Sigmoid colon (tissue), 6 donors: ENCODE measurements at regions not wholly inside any gene's neighbourhood (a gene's known extent, or its start where the extent isn't known, plus 50 kb on each side); places are given as distances from the start of the nearest gene placed in this dataset.
A peak's percentile ranks its signal among the peaks of the same experiment; 100 is the strongest.

Source experiments
- DNase-seq: peaks from one replicate; pipeline ENCODE4 v3.0.0-alpha.2; 2019
- H3K27ac ChIP-seq, 4 donors: fragments of 200-600 bp; sonication (generic); one replicate each; pipeline ENCODE4 v1.5.1; 2016 to 2019; ENCODE audit warnings: mild to moderate bottlenecking in 1 of 4
- H3K27me3 ChIP-seq, 3 donors: fragments of 200-600 bp; sonication (generic); one replicate each; pipeline ENCODE4 v1.5.1; 2019; ENCODE audit warnings: mild to moderate bottlenecking in 1 of 3
- H3K36me3 ChIP-seq, 4 donors: fragments of 200-600 bp; sonication (generic); one replicate each; pipeline ENCODE4 v1.5.1; 2016 to 2019
- H3K4me1 ChIP-seq, 4 donors: fragments of 200-600 bp; sonication (generic); one replicate each; pipeline ENCODE4 v1.5.1; 2017 to 2019
- H3K4me3 ChIP-seq, 4 donors: fragments of 200-600 bp; sonication (generic); one replicate each; pipeline ENCODE4 v1.5.1; 2017 to 2019; ENCODE audit warnings: mild to moderate bottlenecking in 2 of 4, moderate library complexity in 1 of 4
- H3K9me3 ChIP-seq, 4 donors: fragments of 200-600 bp in 3 of 4; sonication (generic) in 3 of 4; one replicate each; pipeline versions ENCODE4 v1.5.1 to v1.6.1; 2013 to 2019
- EP300 ChIP-seq, 4 donors: sonication (generic); formaldehyde crosslinking; IDR thresholded peaks; one replicate each; pipeline ENCODE4 v1.6.1; 2017; ENCODE audit warnings: antibody characterized with exemption in 4 of 4
- POLR2A ChIP-seq, 2 donors: fragments of 450-650 bp; IDR thresholded peaks; one replicate each; pipeline ENCODE4 v1.6.1; 2016; ENCODE audit warnings: antibody characterized with exemption in 2 of 2, mild to moderate bottlenecking in 2 of 2, moderate library complexity in 2 of 2
- POLR2AphosphoS5 ChIP-seq, 4 donors: sonication (generic); formaldehyde crosslinking; IDR thresholded peaks; one replicate each; pipeline ENCODE4 v1.6.1; 2017; ENCODE audit warnings: antibody characterized with exemption in 4 of 4
- WGBS, 2 donors: extraction: QIAGEN DNeasy Blood & Tissue Kit; methylation state at CpG; one replicate each; pipeline ENCODE4 v1.1.7; 2013; 5-methylcytosine and 5-hydroxymethylcytosine counted together
- intact Hi-C: fragments of 100-400 bp; cut with DNase I; formaldehyde crosslinking; loops from one replicate; pipeline ENCODE4 v1.15.1; 2023
- TF ChIP-seq, protein P1 (sequence below), 4 experiments: fragments of 450-650 bp in 3 of 4; fragments of 200-600 bp in 1 of 4; IDR thresholded peaks; one replicate each; pipeline ENCODE4 v1.5.1; 2016 to 2019; ENCODE audit warnings: antibody characterized with exemption in 4 of 4, mild to moderate bottlenecking in 3 of 4, moderate library complexity in 2 of 4
- donor health status: healthy with polysubstance abuse.
- donor health status: healthy.

DNA sequence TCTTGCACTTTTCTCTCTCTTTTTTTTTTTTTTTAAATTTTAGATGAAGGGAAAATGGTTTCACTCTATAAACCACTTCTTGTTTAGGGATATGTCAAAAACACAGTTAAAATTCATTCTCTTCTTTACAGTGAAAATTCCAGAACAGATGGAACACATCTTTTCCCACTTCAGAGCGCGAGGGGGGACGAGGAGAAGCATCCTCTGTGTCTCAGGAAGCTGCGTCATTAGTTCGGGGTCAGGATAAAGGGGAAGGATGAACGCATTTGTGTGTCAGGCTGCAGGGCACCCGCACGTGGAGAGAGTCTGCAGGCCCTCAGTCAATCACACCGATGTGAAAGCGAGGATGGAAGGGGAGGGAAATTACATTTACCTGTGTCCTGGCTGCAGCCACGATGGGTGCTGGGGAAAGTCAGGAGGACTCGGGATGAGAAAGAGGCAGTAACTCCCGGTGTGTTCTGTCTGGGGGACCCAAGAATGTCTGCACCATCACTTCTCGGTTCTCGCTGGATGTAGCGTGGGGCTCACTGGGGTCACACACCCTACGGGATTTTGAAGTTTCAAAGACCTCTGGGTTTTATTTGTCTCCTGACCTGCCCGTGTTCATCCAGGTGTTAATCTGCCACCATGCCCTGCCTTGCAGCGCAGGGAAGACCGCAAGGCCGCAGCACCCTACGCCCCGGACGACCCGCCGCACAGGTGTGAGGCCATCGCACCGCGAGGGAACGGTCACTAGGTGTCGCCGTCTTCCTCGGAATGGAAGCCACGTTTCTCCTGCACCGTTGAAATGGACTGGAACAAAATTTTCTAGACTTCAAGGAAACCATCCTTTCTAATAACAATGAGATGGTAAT is 66.7 kb upstream of the PITRM1 start:
- WGBS, 2 donors = 35 to 36% methylated on average over 35 of the region's 35 CpGs
- peak; percentile 86 for DNase-seq
- Histone ChIP-seq H3K4me3 (no peak overlapping the region), H3K27me3 (no peaks in the 10 kb centered on the region), H3K9me3 (no peaks in the 10 kb centered on the region), H3K36me3 (no peaks in the 10 kb centered on the region), H3K4me1 (peaks cover 0 to 17% (median 3%) of the 10 kb centered on the region in 4 donors), H3K27ac (peak overlapping the region in 3 of 4 donors; percentile 2 to 52 (median 38))
- intact Hi-C loops = loop anchor here (2.0 to 10.0 kb wide), 5 partner anchors 42 to 1528 kb away; no protein-coding TSS in a partner anchor
- TF ChIP-seq POLR2A (IDR thresholded peaks at IDR 0.05) = no peak
- peak in 2 of 4 donors; percentile 17 to 37 for TF ChIP-seq POLR2AphosphoS5 (IDR thresholded peaks at IDR 0.05)
- TF ChIP-seq, protein P1, sequence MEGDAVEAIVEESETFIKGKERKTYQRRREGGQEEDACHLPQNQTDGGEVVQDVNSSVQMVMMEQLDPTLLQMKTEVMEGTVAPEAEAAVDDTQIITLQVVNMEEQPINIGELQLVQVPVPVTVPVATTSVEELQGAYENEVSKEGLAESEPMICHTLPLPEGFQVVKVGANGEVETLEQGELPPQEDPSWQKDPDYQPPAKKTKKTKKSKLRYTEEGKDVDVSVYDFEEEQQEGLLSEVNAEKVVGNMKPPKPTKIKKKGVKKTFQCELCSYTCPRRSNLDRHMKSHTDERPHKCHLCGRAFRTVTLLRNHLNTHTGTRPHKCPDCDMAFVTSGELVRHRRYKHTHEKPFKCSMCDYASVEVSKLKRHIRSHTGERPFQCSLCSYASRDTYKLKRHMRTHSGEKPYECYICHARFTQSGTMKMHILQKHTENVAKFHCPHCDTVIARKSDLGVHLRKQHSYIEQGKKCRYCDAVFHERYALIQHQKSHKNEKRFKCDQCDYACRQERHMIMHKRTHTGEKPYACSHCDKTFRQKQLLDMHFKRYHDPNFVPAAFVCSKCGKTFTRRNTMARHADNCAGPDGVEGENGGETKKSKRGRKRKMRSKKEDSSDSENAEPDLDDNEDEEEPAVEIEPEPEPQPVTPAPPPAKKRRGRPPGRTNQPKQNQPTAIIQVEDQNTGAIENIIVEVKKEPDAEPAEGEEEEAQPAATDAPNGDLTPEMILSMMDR (IDR thresholded peaks at IDR 0.05) = peak; percentile 81 to 93 (median 90)

DNA sequence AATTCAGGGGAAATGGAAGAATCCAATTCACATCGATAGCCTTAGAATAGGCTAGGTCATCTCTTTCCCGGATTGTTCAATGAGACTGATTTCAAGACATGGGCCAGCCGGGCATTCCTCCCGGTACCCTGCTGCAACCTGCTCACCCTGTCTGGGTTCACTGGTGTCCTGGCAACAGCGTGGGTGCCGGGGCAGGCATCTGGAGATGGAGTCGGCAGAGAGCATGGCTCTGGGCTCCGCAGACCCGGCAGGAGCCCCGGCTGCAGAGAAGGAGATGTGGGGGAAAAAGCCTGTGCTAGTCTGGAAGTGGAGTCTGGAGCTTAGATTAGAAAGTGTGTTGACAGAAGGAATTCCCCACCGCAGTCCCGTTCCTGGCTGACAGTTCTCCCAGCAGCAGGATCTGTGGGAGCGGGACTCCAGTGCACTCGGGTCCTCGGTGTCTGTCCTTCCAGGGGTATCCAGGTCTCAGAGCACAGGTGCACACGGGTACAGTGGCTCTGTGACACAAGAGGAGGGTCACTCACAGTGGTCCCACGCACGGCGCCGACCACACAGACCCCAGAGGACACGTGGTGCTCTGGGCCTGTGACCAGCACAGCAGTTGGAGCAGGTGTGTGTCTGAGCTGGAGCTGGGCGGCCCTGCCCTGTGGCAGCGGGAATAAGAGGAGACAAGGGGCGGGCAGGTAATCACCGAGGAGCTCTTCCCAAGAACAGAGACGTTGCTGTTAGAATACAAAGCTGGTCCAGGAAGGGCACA is 65.7 kb upstream of the PITRM1 start:
- WGBS, 2 donors = 81 to 82% methylated on average over 26 of the region's 26 CpGs
- no peak for TF ChIP-seq POLR2AphosphoS5 (IDR thresholded peaks at IDR 0.05)
- TF ChIP-seq, protein P1 (IDR thresholded peaks at IDR 0.05) = no peak
- TF ChIP-seq POLR2A (IDR thresholded peaks at IDR 0.05) = no peak
- no peak for TF ChIP-seq EP300 (IDR thresholded peaks at IDR 0.05)
- intact Hi-C loops = loop anchor here (2.0 to 10.0 kb wide), 5 partner anchors 41 to 1529 kb away; no protein-coding TSS in a partner anchor

DNA sequence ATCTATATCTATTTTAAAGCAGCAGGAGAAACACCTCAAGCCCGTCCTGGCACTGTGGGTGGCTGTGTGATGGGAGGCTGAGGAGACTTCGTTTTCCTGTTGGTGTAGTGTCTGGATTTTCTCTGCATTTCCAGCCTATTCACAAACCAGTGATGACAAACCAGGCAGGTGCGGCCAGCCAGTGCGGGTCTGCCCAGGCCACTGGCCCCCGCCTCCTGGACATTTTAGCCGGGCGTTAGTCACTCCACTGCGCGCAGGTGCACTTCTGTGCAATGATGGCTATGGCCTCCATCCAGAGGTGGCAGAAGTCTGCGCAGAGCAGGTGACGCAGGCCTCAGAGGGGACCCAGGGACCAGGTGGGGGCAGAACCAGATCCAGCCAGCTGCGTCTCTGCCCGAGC is 64.9 kb upstream of the PITRM1 start:
- DNase-seq = peak; percentile 37
- 93 to 94% methylated on average over 13 of the region's 13 CpGs for WGBS, 2 donors
- Histone ChIP-seq H3K4me3 (no peak overlapping the region), H3K36me3 (no peaks in the 10 kb centered on the region), H3K27me3 (no peaks in the 10 kb centered on the region), H3K27ac (no peak overlapping the region), H3K4me1 (peaks cover 0 to 17% (median 3%) of the 10 kb centered on the region in 4 donors), H3K9me3 (no peaks in the 10 kb centered on the region)
- intact Hi-C loops = loop anchor here (5.0 to 10.0 kb wide), 3 partner anchors 40 to 1415 kb away; no protein-coding TSS in a partner anchor
- TF ChIP-seq POLR2A (IDR thresholded peaks at IDR 0.05) = no peak
- TF ChIP-seq, protein P1 (IDR thresholded peaks at IDR 0.05) = no peak
- no peak for TF ChIP-seq EP300 (IDR thresholded peaks at IDR 0.05)
- no peak for TF ChIP-seq POLR2AphosphoS5 (IDR thresholded peaks at IDR 0.05)

More for the DNA sequence above, 65.7 kb upstream of the PITRM1 start:
- no peaks in the 10 kb centered on the region for H3K27me3 ChIP-seq
- no peak overlapping the region for H3K4me3 ChIP-seq
- no peak for DNase-seq
- H3K36me3 ChIP-seq = no peaks in the 10 kb centered on the region
- H3K9me3 ChIP-seq = no peaks in the 10 kb centered on the region
- H3K4me1 ChIP-seq = peaks cover 0 to 17% (median 3%) of the 10 kb centered on the region in 4 donors
- H3K27ac ChIP-seq = peak overlapping the region in 1 of 4 donors; percentile 2

DNA sequence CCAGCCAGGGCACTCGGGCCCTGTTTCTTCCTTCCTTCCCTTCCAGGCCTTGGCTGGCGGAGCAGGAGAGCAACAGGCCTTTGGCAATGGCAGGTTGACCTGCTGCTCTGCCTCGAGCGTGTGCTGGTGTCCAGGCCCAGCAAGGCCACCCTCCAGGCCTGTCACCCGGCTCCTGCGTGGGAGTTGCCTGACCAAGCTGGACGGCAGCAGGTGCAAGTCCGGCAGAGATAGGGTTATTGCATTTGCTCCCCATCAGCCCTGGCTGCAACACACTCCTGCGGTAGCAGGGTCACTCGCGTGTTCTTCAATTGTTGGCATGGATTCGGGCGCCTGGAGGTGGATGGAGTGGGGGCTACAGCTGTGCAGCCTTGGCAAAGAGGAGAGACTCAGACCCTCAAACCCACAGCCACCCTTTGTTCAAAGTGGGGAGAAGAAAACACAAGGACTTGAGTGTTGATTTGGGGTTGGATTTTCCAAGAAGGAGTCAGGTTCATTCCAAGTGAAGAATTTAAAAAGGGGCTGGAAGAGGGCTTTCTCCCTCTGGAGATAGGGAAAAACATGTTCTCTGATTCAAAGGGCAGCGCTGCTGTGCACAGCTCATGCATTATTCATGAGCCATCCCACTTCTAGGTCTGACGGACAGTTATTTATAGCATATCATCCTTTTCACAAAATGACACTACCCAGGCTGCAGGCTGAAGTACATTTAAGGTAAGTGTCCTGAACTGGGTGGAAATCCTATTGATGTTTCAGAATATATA is 64.2 kb upstream of the PITRM1 start:
- TF ChIP-seq, protein P1 (IDR thresholded peaks at IDR 0.05) = no peak
- no peak for TF ChIP-seq EP300 (IDR thresholded peaks at IDR 0.05)
- no peak for TF ChIP-seq POLR2AphosphoS5 (IDR thresholded peaks at IDR 0.05)
- TF ChIP-seq POLR2A (IDR thresholded peaks at IDR 0.05) = no peak
- Histone ChIP-seq H3K27ac (no peak overlapping the region), H3K36me3 (no peaks in the 10 kb centered on the region), H3K4me1 (peaks cover 0 to 17% (median 3%) of the 10 kb centered on the region in 4 donors), H3K4me3 (no peak overlapping the region), H3K9me3 (no peaks in the 10 kb centered on the region), H3K27me3 (no peaks in the 10 kb centered on the region)
- DNase-seq = peak; percentile 35
- 91 to 92% methylated on average over 15 of the region's 15 CpGs for WGBS, 2 donors
- intact Hi-C loops = loop anchor here (5.0 to 10.0 kb wide), 3 partner anchors 40 to 1415 kb away; no protein-coding TSS in a partner anchor
